ENCODE measurements at regions not wholly inside any gene's neighbourhood (a gene's known extent, or its start where the extent isn't known, plus 50 kb on each side); places are given as distances from the start of the nearest gene placed in this dataset.

DNA sequence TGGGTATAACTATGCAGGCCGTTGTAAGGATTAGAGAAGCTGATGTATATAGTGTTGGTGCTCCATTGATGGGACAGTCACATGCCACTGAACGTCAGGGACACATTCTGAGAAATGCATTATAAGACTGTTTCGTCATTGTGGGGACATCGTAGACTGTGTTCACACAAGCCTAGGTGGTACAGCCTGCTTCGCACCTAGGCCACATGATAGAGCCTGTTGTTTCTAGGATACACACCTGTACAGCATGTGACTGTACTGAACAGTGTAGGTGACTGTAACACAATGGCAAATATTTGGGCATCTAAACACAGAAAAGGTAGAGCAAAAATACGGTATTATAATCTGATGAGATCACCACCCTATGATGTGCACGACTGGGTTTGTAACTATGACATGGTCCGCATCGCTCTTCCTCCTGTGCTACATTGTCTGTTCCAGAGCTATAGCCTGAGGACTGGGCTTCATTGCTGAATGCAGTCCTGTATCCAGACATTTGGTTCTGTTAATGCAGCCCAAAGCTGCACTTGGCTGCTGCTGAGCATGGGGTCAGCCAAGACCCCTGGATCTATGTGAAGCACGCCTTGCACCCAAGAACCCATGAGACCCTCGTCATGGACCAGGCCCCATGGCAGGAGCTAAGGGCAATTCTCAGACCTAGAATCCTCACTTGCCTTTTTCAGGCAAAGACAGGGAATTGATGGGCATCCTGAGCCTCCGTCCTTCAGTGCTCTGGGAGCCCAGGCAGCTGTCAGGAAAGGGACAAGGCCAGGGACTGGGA lies 51.1 kb upstream of the THY1 start:
- DNase-seq (ENCODE audit: low read depth), result no peak

- no peak for DNase-seq (ENCODE audit: low read depth)
Measured at GRCh38 chr11:119473226-119473625, 50.3 kb upstream of the THY1 start.

- DNase-seq (ENCODE audit: low read depth), result no peak
Measured at GRCh38 chr11:119472856-119473222, 49.9 kb upstream of the THY1 start.

Data from activated T-cell treated with anti-CD3 and anti-CD28 coated beads for 1 hour (primary cell).